DOHH2 (cell line): ENCODE measurements at regions not wholly inside any gene's neighbourhood (a gene's known extent, or its start where the extent isn't known, plus 50 kb on each side); places are given as distances from the start of the nearest gene placed in this dataset.

ENCODE experiments used
- H3F3A ChIP-seq: fragments of 200-600 bp; sonication (generic), shearing (Covaris generic); 2 replicates; pipeline ENCODE4 v1.6.0; 2016; ENCODE audit warnings: antibody characterized with exemption, mild to moderate bottlenecking; ENCODE audit not compliant: control insufficient read depth, insufficient read depth
- H3K27ac ChIP-seq: fragments of 200-600 bp; sonication (generic); 2 replicates; pipeline ENCODE4 v1.5.1; 2014; ENCODE audit warnings: low read depth, mild to moderate bottlenecking, low read length, moderate library complexity
- H3K27me3 ChIP-seq: fragments of 200-600 bp; sonication (generic); 2 replicates; pipeline ENCODE4 v1.6.1; 2014; ENCODE audit warnings: mild to moderate bottlenecking, low read length, mixed read lengths; ENCODE audit not compliant: control insufficient read depth
- H3K36me3 ChIP-seq: fragments of 200-600 bp; sonication (generic); 2 replicates; pipeline ENCODE4 v1.6.1; 2014; ENCODE audit warnings: mild to moderate bottlenecking, low read length, moderate library complexity, mixed read lengths; ENCODE audit not compliant: control insufficient read depth
- H3K4me1 ChIP-seq: fragments of 200-600 bp; sonication (generic); 2 replicates; pipeline ENCODE4 v1.6.1; 2014; ENCODE audit warnings: mild to moderate bottlenecking, low read length, mixed read lengths; ENCODE audit not compliant: control insufficient read depth
- H3K4me2 ChIP-seq: fragments of 200-600 bp; sonication (generic); 2 replicates; pipeline ENCODE4 v1.6.0; 2014; ENCODE audit warnings: mild to moderate bottlenecking, low read length, moderate library complexity
- H3K4me3 ChIP-seq: fragments of 200-600 bp; sonication (generic); 2 replicates; pipeline ENCODE4 v1.5.1; 2014; ENCODE audit warnings: mild to moderate bottlenecking, low read length, mixed read lengths
- H3K79me2 ChIP-seq: fragments of 200-600 bp; sonication (generic); 2 replicates; pipeline ENCODE4 v1.6.1; 2014; ENCODE audit warnings: mild to moderate bottlenecking, low read length, mixed read lengths; ENCODE audit not compliant: control insufficient read depth
- H3K9me2 ChIP-seq: fragments of 200-600 bp; sonication (generic); replicated peaks from 2 replicates; pipeline ENCODE4 v1.6.1; 2014; ENCODE audit warnings: mild to moderate bottlenecking, low read length, mixed read lengths; ENCODE audit not compliant: control insufficient read depth
- H3K9me3 ChIP-seq: fragments of 200-600 bp; sonication (generic); 2 replicates; pipeline ENCODE4 v1.6.1; 2014; ENCODE audit warnings: antibody characterized with exemption, low read length, mixed read lengths; ENCODE audit not compliant: control insufficient read depth, insufficient read depth
- H4K20me1 ChIP-seq: fragments of 200-600 bp; sonication (generic); 2 replicates; pipeline ENCODE4 v1.6.0; 2014; ENCODE audit warnings: low read depth, mild to moderate bottlenecking, antibody characterized with exemption, low read length, moderate library complexity; ENCODE audit not compliant: control insufficient read depth, insufficient read depth
- EZH2phosphoT487 ChIP-seq: fragments of 200-600 bp; sonication (generic); IDR thresholded peaks from 2 replicates; pipeline ENCODE4 v1.6.1; 2017; ENCODE audit warnings: borderline replicate concordance, mild to moderate bottlenecking, antibody characterized with exemption, low read length, moderate library complexity, mixed read lengths
- TF ChIP-seq, protein P1 (sequence below): fragments of 200-600 bp; sonication (generic); IDR thresholded peaks from one replicate; pipeline ENCODE4 v1.5.1; 2014; ENCODE audit warnings: antibody characterized with exemption, mild to moderate bottlenecking, low read depth, low read length; ENCODE audit not compliant: poor library complexity, severe bottlenecking

DNA sequence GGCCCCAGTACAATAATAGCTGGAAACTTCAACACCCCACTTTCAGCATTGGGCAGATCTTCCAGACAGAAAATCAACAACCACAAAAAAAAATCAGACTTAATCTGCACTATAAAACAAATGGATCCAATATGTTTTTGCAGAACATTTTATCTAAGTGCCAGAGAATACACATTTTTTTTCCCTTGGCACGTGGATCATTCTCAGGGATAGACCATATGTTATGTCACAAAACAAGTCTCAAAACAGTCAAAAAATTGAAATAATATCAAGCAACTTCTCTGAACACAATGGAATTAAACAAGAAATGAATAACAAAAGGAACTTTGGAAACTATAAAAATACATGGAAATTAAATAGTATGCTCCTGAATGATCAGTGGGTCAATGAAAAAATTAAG is 576.3 kb downstream of the PCDH19 start:
- Histone ChIP-seq H3K4me3 (no peak overlapping the region), H3K9me3 (no peaks in the 10 kb centered on the region), H3K4me2 (no peak overlapping the region), H4K20me1 (no peaks in the 10 kb centered on the region), H3K4me1 (no peaks in the 10 kb centered on the region), H3K9me2 (no peaks in the 10 kb centered on the region), H3K36me3 (no peaks in the 10 kb centered on the region), H3F3A (no peaks in the 10 kb centered on the region), H3K79me2 (no peaks in the 10 kb centered on the region), H3K27ac (no peak overlapping the region), H3K27me3 (no peaks in the 10 kb centered on the region)
- TF ChIP-seq, protein P1, sequence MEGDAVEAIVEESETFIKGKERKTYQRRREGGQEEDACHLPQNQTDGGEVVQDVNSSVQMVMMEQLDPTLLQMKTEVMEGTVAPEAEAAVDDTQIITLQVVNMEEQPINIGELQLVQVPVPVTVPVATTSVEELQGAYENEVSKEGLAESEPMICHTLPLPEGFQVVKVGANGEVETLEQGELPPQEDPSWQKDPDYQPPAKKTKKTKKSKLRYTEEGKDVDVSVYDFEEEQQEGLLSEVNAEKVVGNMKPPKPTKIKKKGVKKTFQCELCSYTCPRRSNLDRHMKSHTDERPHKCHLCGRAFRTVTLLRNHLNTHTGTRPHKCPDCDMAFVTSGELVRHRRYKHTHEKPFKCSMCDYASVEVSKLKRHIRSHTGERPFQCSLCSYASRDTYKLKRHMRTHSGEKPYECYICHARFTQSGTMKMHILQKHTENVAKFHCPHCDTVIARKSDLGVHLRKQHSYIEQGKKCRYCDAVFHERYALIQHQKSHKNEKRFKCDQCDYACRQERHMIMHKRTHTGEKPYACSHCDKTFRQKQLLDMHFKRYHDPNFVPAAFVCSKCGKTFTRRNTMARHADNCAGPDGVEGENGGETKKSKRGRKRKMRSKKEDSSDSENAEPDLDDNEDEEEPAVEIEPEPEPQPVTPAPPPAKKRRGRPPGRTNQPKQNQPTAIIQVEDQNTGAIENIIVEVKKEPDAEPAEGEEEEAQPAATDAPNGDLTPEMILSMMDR: no peak

DNA sequence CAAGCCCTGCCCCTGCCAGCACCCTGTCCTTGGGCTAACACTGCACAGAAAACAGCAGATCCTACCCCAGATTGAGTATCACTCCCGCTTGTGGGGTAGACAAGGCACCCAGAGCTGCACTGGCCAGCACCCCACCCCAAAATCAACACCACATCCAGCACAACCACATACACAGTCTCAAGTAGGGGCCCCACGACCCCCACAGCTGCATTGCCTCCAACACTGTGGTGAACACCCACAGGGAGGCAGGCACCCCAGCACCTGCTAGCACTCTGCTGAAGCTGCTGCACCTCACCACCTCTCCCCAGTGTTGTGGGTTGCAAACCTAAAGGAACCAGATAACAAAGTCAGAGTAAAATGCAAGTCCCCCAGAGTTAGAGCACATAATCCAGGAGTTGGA is 589.9 kb downstream of the PCDH19 start:
- Histone ChIP-seq H3K79me2 (no peaks in the 10 kb centered on the region), H4K20me1 (no peaks in the 10 kb centered on the region), H3K27me3 (no peaks in the 10 kb centered on the region), H3K36me3 (no peaks in the 10 kb centered on the region), H3K4me3 (no peak overlapping the region), H3K27ac (no peak overlapping the region), H3K4me1 (no peaks in the 10 kb centered on the region), H3F3A (no peaks in the 10 kb centered on the region), H3K9me3 (no peaks in the 10 kb centered on the region), H3K4me2 (no peak overlapping the region), H3K9me2 (no peaks in the 10 kb centered on the region)
- no peak for TF ChIP-seq EZH2phosphoT487
- TF ChIP-seq, protein P1: no peak

DNA sequence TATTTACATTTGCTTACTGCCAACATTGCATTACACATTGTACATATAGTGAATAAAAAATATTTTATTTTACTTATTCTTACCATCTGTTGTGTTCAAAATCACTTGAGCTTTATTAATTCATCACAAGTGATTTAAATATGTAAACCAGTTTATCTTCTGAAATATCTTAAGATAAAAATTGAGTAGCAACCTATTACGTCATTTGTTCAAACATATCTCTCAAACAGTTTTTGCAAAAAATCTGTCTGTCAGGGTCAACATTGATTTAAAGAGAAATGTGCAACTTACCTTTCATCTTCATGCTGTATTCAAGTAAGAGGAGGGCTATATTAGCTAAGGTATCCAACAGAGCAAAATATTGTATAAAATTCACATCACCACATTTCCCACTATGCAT is 610.1 kb downstream of the PCDH19 start:
- H4K20me1 ChIP-seq: no peaks in the 10 kb centered on the region
- no peaks in the 10 kb centered on the region for H3K79me2 ChIP-seq
- H3F3A ChIP-seq: no peaks in the 10 kb centered on the region
- H3K27ac ChIP-seq: no peak overlapping the region
- H3K4me3 ChIP-seq: no peak overlapping the region
- TF ChIP-seq, protein P1: no peak
- TF ChIP-seq EZH2phosphoT487: no peak
- no peak overlapping the region for H3K4me2 ChIP-seq
- H3K4me1 ChIP-seq: no peaks in the 10 kb centered on the region
- no peaks in the 10 kb centered on the region for H3K27me3 ChIP-seq
- H3K36me3 ChIP-seq: no peaks in the 10 kb centered on the region
- H3K9me2 ChIP-seq: no peaks in the 10 kb centered on the region
- H3K9me3 ChIP-seq: no peaks in the 10 kb centered on the region

- Histone ChIP-seq H3K4me3 (no peak overlapping the region), H3K36me3 (no peaks in the 10 kb centered on the region), H4K20me1 (no peaks in the 10 kb centered on the region), H3K4me1 (no peaks in the 10 kb centered on the region), H3K9me2 (no peaks in the 10 kb centered on the region), H3K27me3 (no peaks in the 10 kb centered on the region), H3F3A (no peaks in the 10 kb centered on the region), H3K4me2 (no peak overlapping the region), H3K79me2 (no peaks in the 10 kb centered on the region), H3K9me3 (no peaks in the 10 kb centered on the region), H3K27ac (no peak overlapping the region)
- TF ChIP-seq, protein P1: no peak
- no peak for TF ChIP-seq EZH2phosphoT487
These were observed 611.1 kb downstream of the PCDH19 start for GRCh38 chrX:99798936-99799335.
